Activated CD8-positive, alpha-beta memory T cell treated with anti-CD3 and anti-CD28 coated beads for 24 hours (primary cell): ENCODE measurements at regions not wholly inside any gene's neighbourhood (a gene's known extent, or its start where the extent isn't known, plus 50 kb on each side); places are given as distances from the start of the nearest gene placed in this dataset.

Experiments
- DNase-seq: peaks from one replicate; pipeline ENCODE4 v3.0.0-alpha.2; 2020

DNA sequence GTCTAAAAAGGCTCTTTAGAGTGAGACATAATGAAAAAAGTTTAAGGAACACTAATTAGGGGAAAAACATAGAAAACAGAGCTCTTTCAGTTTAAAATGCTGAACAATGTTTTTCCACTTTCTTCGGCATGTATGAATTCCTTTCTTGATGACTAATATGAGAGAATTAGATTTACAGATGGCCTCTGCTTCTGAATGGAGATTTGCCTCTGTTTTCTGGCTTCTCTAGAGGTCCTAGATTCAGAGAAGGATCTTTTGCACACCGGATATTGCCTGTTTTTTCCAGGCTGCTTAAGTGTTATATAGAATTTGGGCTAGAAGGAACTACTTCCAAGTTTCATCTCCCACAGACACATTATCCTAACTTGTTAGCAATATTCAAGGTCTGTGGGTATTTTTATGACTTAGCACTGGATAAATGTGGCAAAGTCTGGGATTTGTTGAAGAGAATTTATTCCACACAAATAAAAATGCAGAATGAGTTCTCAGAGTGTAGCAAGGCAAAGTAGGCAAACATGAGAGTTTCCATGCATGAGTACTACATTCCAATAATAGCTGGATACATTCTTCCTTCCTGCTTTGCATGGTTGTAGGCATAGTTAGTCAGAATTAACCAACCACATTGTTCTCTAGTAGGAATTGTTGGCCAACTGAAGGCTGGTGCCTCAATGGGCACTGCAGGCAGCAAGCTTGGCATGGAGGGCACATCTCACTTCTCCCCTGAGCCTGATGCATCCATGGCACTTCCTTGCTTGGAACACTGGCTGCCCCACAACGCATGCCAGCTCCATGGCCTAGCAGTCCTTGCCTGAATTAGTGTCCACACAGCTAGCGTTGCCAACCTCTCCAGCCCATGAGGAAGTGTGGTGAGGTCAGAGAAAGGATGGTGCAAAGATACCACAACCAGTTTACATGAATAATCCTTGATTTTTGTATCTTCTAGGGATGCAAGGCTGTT lies 224.2 kb downstream of the CLIC5 start:
- DNase-seq = no peak

DNA sequence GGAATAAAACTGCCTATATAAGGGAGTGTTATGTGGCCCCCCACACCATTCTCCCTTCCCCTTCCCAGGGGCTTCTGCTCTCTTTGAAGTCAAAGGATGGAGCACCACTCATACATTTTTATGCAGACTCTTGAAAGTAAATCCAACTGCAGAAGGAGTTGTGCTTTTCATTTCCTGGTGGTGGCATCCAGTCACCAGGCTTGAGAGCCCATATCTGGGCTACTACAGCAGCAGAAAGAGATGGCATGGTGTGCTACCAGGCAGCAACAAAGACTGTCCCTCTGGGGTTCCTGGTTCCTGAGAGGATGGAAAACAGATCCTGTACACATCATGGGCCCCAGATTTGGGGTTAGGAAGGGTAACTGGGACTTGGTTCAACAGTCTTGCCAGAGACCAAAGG lies 226.4 kb downstream of the CLIC5 start:
- no peak for DNase-seq

DNA sequence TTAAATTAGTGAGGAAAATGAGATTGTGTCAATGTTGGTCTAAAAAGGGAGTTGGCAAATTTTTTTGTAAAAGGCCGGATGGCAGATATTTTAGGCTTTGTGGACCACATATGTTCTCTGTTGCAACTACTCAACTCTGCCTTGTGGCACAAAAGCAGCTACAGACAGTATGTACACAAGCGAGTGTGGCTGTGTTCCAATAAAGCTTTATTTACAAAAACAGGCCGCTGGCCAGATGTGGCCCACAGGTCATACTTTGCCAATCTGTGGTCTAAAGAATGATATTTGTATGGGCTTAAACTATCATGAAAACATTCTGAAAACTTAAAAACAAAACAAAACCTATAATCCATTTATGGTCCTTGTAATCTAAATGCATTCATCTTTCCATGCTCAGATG lies 228.3 kb downstream of the CLIC5 start:
- DNase-seq = no peak

DNA sequence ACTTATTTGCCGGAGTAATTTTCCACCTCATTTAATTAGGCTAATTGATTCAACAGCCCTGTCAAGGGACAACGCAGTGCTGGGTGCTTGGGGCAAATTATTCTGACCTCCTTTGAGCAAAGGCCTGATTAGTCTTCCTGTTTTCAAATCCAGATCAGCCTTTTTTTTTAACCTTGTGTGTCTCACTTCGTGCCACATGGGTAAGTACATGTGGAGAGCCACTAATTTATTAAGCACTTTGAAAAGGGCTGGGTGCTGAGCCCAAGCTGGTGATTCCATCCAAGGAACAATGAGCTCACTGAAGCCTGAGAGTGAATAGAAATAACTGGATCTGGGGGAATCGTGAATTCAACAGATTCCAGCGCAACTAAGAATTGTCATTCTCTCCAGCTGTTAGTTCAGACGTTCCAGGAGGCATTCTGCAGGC lies 229.3 kb downstream of the CLIC5 start:
- no peak for DNase-seq

DNA sequence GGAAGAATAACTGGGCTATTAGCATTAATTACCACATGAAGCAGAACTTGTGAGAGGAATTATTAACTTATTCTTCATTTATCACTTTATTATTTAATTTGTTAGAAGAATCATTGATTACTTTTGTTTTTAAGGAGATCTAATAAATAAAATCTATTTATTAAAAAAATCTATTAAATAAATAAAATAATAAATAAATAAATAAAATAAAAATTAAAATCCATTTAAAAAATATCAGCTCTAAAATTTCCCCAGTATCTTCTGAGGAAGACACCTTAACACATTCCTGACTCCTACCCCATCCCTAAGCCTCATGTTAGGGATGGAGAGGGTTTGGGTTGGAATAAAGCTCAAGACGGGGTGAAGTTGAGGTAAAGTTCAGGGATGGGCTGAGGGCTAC lies 231.4 kb downstream of the CLIC5 start:
- DNase-seq = no peak

DNA sequence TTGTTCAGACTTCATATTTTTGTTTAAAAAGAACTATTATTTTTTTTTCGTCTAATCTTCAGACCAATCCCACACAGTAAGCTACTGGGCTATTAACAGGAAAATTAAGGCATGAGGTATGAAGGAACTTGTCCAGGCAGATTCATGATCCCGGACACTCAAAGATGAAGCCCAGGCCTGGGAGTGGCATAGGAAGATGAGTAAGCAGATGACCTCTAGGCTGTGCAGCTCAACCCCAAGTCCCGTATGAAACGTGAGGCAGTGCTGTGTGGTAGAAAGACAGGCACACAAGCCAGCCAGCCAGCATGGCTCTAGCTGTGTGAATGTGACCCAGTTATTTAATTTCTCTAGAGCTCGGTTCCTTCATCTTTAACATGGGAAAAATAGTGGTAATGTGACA lies 231.9 kb downstream of the CLIC5 start:
- no peak for DNase-seq

DNA sequence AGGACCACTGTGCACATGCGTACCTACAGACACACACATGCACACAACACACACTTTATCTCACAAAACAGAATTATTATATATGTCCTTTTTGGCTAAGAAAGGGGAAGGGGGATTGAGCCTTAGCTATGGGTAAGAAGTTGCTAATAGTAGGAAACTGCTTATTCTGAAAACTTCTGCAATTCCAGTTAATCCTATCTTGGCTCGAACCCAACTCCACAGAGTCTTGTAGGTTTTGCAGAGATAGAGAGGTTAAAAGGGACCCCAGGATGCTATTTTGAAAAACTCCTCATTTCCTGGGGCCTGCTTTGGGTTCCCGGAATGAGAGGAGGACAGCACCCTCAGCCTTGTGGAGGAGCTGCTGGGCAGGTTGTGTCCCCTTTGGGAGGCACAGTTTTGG lies 233.8 kb downstream of the CLIC5 start:
- DNase-seq = no peak

DNA sequence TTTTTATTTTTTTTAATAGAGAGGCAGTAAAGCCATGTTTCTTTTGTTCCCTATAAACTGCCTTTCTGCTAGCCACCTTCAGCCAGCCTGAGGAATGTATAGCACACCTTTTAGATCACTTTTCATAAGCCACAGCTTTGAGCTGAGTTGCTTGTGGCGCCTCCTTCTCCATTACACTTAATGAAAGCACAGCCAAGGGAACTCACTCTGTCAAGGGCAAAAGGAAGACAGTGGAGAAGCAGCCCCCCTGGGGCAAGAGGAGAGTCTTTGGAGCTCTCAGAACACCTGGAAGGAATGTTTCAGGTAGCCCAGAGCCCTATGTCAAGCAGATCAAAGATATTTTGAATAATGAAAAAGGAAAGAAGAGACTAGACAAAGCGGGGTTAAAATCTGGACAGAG lies 235.1 kb downstream of the CLIC5 start:
- DNase-seq = no peak

DNA sequence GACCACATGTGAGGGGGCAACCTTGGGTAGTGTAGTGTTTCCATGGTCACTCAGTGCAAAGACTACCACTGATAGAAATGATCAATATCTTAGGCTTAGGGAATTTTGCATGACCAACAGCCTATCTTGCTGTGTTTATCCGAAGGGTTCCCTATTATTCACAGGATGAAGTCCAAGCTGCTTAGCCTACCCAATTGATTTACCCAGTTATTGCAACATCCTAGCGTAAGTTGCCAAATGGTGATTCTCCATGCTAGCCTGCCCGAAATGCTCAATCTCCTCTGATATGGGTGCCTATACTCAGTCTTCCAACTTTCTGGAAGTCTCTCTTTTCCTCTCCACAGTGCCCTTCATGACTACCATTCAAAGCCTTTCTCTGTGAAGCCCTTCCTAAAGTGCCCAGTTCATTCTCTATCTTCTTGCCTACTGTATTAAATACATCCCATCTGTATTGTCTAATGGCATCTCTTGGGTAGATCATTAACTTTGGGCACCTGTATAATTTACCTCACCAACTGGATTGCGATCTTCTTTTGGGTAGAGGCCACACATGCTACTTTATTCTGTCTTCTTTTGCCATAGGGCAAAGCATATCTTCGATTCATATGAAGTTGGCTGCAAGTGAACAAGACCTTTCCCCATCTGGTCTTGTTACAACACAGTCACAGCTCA lies 240.5 kb downstream of the CLIC5 start:
- DNase-seq = no peak

DNA sequence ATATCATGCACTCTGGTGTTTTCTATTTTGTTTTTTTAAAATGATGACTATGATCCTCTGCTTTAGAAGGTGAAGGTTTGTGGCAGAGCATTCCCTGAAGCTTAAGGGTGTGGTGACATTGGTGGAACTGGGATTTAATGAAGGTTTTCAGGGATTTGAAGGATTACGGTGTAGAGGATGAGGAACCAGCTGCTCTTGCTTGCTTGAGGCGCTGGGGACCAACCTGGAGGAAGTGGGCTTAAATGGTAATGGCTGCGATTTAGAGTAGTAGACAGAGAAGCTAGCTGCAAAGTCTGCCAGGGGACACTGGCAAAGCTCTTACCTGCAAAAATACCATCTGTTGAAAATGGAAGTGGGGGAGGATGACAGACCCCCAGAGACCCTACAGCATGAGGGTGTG lies 241.8 kb downstream of the CLIC5 start:
- no peak for DNase-seq

DNA sequence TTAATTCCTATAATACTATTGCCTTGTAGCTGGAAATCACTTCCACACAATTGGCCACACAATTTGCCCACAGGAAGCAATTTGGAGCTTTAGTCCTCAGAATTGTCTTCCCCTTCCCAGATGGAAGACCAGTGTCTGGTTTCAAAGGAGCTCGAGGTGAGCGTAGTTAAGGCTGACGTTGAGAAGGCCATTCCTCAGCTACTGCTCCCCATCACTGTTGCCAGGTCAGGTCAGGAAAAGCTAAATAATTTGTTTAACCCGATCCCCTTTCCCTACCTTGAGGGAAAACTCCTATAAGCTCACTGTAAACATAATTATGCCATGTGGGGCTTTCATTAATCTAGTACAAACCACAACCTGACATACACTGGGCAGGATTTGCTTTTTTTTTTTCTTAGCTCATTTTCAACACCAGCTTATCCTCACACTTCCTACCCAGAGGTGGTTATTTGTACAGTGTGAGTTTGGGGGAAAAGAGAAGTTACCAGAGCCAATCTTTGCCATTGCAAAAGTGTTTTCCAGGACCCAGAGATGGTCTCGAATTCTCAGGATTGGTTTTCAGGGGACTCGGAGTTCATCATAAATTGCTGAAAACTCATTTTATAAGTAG lies 242.7 kb downstream of the CLIC5 start:
- DNase-seq = no peak

DNA sequence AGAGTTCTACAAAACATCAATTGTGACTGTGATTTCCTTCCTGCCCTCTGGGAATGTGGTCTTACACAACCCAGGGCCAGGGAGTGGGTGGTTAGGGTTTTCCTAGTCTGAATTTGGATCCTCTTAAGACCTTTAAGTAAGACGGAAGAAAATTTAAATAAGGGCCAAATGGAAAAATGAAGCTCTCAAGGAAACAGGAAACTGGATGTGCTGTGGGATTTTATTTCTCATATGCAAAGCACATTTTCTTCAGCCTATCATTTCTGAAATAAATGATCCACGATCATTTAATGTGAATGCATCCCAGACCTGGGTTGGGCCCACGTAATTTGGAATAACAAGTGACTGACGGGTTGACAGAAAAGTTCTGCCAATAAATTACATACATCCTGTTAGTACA lies 243.6 kb downstream of the CLIC5 start:
- DNase-seq = no peak

DNA sequence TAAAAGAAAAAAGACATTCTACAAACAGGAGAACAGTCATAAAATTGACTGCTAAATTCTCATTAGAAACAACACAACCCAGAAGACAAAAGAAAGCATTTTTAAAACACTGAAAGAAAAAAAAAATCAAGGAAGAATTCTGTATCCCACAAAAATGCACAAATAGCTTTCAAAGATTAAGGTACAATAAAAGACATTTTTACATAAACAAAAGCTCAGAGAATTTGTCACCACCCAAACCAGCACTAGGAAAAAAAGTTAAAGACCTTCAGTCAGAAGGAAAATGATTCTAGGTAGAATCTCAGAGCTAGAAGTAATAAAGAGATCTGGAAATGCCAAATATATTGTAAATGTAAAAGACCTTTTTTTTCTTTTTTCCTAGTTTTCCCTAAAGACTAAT lies 252.4 kb downstream of the CLIC5 start:
- DNase-seq = no peak

DNA sequence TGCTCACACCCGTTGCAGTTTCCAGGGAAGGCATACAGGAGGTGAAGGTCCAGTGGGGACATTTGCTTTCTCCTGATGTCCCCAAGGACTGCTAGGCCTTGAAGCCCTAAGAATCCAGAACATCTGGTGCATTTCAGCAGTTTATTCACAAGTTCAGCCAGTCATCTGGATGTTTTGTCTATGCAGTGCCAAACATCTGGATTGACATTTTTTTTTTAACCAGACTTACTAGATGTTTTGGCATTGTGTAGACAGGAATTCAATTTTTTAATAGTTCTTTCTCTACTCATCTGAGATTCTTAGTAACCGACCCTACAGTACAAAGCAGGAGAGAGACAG lies 256.2 kb downstream of the CLIC5 start:
- no peak for DNase-seq

DNA sequence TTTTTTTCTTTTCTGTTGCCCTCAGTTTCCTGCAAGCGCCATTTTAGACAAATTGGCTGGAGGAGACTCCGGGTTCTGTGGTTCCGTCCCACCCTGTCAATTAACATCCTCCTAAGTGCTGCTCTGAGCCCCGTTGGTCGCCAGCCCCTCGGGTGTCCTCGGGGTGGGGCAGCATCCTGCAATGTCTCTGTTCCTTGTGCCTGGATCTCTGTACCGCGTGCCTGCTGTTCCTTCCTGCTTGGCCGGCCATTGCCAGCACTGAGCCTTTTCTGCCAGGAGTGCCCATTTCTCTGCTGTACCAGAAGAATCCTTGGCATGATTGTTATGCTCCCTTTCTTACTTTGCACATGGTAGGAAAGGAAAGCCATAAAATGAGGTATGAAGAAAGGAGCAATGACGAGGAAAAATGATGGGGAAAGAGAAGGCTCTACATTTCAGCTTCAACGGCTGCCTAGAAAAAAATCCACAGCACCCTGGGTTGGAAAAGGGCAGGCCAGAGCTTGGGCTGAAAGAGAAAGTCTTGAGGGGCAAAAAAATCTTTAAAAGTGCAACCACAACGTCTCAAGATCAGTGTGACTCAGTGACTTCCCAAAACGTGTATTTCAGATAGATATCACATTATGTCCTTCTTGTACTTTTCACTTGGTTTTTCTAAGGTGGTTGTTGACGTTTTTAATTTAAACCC lies 256.7 kb downstream of the CLIC5 start:
- no peak for DNase-seq

DNA sequence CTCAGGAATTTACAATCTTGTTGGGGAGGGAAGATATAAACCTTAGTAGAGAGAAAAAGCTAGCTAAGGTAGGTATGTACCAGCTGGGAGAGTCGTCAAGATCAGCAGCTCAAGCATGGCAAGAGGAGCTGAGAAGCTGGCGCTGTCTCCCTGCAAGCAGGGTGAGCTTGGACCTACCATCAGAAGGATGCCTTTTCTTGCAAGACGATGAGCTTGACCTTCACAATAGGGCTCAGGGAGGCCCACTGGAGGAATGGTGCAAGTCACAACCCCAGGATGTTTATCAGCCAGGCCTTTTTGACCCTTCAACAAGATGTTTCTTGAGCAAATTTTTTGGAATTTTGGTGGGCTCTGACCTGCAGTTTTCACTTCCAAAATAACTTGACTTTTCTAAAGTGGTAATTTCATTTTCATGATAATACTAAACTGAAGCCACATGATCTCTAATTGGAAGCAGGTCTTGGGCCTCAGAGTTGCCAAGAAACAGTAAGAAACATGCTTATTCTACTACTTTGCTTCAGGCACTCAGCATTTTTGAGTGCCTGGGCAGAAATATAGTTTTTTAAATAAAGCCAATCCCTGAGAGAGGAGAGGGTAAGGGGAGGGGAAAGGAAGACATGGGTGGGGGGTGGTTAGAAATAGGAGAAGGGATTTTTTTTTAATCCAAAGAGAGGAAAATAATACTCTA lies 258.1 kb downstream of the CLIC5 start:
- DNase-seq = no peak

DNA sequence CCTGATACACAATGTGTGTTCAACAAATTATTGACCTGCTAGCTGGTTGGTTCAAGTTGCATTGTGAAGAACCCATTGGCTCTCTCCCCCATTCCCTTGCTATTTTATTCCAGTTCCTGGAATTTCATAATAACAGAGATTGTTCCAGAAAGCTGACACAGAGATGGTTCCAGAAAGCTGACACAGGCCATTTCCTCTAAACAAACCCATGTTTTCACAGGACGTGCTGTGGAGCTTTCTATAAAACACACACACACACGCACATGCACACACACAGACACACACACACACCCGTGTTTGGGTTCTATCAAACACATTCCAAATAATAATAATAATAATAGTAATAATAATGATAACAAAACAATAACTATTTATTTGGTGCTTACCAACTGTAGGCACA lies 259.1 kb downstream of the CLIC5 start:
- no peak for DNase-seq

DNA sequence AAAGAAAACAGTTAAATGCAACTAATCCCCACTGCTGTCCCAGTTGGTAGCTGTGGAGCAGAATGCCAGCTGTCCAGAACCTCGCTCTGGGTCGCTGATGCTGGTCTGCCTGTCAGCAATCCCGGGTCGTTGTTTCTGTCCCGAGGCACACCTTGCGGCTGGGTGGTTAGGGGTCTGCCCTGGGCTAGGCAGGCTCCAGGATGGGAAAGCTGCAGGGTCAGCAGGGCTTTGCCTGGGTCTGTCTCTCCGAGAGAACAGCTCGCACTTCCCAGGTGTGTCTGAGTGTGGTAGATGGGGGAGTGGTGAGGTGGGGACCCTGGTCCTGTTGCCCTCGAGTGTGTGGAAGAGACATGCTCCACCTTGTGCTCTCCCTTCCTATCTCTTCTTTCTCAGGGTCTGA lies 261.2 kb downstream of the CLIC5 start:
- no peak for DNase-seq

DNA sequence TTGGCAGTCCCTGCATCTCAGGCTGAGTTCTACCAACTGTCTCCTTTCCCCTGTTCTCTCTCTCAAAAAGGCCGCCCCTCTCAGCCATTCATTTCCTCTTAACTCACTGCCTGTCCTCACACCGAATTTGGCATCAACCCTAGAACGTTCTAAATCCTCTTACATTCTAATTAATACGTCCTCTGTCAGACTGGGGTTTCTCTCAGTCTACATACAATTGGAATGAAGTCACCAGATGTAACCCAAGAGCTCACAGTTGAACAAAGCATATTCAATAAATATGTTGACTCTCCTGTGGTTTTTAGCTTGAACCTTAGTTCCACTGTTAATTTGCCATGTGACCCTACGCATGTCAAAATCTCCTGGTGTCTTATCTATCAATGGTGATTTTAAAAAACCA lies 269.6 kb downstream of the CLIC5 start:
- no peak for DNase-seq

DNA sequence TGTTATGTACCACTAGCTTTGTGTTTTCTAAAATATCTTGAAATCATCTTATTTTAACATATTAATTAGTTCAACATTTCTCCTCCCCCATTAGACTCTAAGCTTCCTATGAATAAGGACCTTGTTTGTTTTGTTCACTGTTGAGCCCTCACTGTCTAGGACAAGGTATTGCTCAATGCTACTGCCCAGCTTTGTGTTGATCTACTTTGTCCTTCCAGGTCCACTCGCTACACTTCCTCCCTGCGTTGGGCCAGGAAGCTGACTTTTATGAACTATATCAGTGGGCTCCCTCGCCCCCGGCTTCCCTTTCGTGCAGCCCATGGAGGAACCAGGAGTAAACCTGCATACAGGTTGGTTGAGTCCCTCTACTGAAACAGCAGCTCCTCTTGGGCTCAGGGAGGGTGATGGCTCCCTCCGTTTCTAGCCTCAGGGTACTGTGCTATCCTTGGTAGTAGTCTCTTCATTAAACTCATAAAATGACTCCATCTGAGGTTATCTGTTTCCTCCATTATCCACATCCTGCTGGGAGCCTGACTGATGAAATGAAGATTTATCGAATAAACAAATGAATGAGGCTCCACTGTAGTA lies 272.5 kb downstream of the CLIC5 start:
- no peak for DNase-seq

DNA sequence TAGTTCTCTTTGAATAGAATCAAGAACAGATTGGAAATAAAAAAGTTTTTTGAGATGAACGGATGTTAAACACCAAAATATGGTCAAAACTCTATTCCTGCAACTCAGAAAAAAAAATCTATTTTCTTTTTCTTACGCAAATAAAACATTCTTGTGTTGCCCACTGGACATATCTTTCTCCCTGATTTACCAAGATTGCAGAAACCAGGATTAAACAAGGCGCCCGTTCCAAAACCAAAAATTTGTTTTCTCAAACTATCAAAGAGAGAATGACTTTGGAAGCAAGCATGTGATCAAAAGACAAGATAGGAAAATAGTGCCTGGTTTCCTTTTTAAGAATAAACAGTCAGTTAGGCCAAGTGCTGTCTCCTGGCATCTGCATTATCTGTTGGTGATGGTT lies 273.1 kb downstream of the CLIC5 start:
- no peak for DNase-seq

DNA sequence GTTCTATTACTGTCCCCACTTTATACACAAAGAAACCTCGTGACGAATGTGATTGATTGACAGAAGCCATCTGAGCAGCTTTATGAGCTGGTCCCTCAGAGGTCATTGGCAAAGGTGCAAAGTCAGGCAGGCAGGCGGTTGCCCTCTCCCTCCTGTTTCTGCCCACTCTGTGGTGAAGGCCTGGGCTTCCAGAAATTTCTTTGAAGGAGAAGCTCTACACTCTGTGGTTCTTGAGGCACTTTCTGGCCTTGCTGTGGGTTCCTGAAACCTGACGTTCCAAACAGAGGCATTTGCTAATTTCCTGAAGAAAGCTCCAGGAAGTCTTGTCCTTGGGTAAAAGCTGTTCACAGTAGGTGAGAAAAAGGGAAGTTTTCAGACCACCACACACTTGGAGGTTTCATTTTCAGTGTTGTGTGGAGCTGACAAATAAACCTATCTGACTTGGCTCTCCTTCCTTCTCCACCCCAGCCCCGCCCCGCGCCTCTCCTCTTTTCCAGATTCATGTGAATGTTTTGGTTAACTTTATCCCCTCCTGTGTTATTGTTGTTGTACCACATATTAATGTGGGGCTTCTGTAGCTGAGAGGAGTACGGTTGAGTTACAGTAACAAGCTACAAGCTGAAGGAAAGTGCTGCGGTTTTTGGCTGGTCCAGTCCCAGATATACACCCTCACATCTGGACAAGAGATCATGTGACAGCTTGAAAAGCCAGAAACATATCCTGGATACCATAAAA lies 274.1 kb downstream of the CLIC5 start:
- DNase-seq = no peak
